ENCODE measurements at regions not wholly inside any gene's neighbourhood (a gene's known extent, or its start where the extent isn't known, plus 50 kb on each side); places are given as distances from the start of the nearest gene placed in this dataset.
"Not testable (repeated sequence)": the region's sequence is repeated elsewhere in the genome, so short reads cannot be mapped to it uniquely, and the experiment has no call there.

DNA sequence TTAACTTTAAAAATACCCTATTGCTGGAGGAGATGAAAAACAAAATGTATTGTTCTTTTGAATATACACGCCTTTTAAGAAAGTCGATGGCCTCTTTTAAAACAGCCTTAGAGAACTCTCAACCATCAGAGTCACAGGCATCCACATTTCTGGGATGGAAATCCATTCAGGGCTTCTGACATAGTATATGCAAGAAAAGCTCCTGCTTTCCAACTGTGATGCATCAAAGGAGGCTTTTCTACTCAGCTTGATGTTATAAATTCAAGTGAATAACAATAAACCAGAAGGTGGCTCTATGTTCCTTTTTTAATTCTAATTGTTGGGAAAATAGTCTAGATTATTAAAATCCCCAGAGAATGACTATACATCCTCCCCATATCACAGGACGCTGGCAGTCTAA is 398.8 kb upstream of the CXADR start:
- DNase-seq (no peak), ATAC-seq (replicated peaks) (no peak)
- Mint-ChIP-seq H3K4me1 (ENCODE audit: low read depth in 2 of 2) (no peaks in the 10 kb centered on the region), H3K4me3 (no peak overlapping the region), H3K27me3 (no peaks in the 10 kb centered on the region), H3K9me3 (peaks cover 2 to 18% of the 10 kb centered on the region in 2 donors), H3K27ac (no peak overlapping the region), H3K36me3 (ENCODE audit: insufficient read depth) (no peaks in the 10 kb centered on the region)

DNA sequence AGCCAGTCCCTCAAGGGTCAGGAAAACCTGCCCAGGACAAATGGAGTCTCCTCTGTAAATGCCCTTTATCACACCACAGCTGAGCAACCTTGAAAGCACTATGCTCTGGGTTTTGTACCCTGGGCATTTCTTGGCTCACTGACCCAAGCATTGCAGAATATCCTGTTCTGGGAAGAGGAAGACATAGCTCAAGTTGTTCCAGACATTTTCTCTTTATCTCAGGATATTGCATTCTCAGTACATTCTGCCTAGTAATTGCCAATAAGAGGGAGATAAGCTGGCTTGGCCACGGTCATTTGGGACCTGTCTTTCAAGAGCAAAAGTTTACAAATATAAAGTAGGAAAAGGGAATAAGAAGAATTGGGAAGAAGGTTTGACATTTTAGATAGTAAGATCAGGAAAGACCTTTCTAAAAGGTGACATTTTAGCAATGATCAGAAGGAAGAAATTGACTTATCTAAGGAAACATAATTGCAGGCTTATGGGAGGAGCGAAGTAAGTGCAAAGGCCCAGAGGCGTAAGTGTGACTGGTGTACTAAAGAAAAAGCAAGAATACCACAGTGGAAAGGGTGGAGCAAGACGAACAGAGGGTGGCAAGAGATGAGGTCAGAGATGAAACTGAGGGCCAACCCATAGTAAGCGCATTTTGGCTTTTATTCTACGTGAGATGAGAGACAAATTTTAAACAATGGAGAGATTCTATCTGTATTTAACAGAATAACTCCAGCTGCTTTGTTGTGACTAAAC is 394.0 kb upstream of the CXADR start:
- ATAC-seq (replicated peaks) (no peak), DNase-seq (no peak)
- no peaks in the 10 kb centered on the region for H3K27me3 Mint-ChIP-seq
- H3K4me1 Mint-ChIP-seq (ENCODE audit: low read depth in 2 of 2): no peaks in the 10 kb centered on the region
- H3K36me3 Mint-ChIP-seq (ENCODE audit: insufficient read depth): no peaks in the 10 kb centered on the region
- no peak overlapping the region for H3K27ac Mint-ChIP-seq
- H3K9me3 Mint-ChIP-seq: peaks cover 4 to 16% of the 10 kb centered on the region in 2 donors
- H3K4me3 Mint-ChIP-seq: no peak overlapping the region

DNA sequence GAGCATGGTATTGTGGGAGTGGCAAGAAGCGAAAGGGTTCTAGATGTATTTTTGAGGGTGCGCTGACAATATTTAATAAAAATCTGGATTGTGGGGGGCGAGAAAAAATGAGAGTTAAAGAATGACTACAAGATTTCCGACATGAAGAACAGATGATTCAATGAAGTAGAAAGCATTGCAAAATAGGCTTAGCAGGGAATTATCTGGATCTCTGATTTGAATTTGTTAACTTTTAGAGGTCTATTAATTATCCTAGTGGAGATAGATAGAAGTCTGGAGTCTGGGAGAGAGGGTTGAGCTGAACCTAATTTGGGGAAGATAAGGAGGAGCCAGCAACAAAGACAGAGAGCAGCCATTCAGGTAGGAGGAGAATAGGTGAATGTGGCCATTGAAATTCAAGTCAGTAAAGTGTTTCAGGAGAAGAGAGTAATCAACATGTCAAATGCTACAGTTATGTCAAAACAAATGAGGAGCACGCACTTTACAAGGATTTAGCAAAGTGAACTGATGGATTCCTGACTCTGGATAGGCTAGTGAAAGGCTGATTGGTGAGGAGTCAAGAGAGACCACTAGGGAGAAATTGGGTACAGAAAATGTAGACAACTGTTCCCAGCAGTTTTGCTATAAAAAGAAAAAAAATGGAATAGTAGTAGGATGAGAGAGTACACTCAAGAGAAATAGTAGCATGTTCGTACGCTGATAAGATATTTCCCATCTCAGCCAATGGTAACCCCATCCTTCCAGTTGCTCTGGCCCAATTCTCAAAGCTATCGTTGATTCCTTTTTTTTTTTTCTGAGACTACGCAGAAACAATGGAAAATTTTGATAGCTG is 393.2 kb upstream of the CXADR start:
- Mint-ChIP-seq H3K27ac (no peak overlapping the region), H3K36me3 (ENCODE audit: insufficient read depth) (no peaks in the 10 kb centered on the region), H3K4me1 (ENCODE audit: low read depth in 2 of 2) (no peaks in the 10 kb centered on the region), H3K9me3 (peaks cover 4 to 16% of the 10 kb centered on the region in 2 donors), H3K4me3 (no peak overlapping the region), H3K27me3 (no peaks in the 10 kb centered on the region)
- DNase-seq (no peak), ATAC-seq (replicated peaks) (no peak)

DNA sequence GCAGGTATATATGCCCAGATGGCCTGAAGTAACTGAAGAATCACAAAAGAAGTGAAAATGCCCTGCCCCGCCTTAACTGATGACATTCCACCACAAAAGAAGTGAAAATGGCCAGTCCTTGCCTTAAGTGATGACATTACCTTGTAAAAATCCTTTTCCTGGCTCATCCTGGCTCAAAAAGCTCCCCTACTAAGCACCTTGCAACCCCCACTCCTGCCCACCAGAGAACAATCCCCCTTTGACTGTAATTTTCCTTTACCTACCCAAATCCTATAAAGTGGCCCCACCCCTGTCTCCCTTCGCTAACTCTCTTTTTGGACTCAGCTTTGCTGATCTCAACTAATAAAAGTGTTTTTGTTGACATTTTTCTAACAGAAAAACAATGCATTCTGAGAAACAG is 385.4 kb upstream of the CXADR start:
- H3K27ac Mint-ChIP-seq; H3K27me3 Mint-ChIP-seq; DNase-seq; H3K4me3 Mint-ChIP-seq; ATAC-seq (replicated peaks); H3K36me3 Mint-ChIP-seq (ENCODE audit: insufficient read depth); H3K9me3 Mint-ChIP-seq; H3K4me1 Mint-ChIP-seq (ENCODE audit: low read depth in 2 of 2): not testable (repeated sequence)

DNA sequence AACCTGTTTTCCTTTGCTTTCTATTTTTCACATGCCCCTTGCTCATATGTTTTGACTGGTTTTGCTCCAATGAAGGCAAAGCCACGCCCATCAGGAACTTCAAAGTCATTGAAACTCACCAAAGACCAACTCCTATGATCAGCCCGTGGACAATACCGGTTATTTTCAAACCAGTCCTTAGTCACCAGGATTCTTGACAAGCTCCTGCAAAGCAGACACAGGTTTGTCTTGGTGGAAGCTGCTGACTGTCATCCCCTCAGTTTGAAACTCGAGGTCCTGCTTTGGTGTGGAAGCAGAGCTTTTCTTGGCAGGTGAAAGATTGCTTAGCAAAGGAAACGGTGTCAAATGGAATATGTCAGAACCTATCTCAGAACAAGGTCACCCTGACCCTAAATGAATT is 384.7 kb upstream of the CXADR start:
- no peak overlapping the region for H3K4me3 Mint-ChIP-seq
- H3K4me1 Mint-ChIP-seq (ENCODE audit: low read depth in 2 of 2): no peaks in the 10 kb centered on the region
- ATAC-seq (replicated peaks): no peak
- no peak overlapping the region for H3K27ac Mint-ChIP-seq
- no peak for DNase-seq
- peaks cover 0 to 6% of the 10 kb centered on the region in 2 donors for H3K9me3 Mint-ChIP-seq
- no peaks in the 10 kb centered on the region for H3K27me3 Mint-ChIP-seq
- H3K36me3 Mint-ChIP-seq (ENCODE audit: insufficient read depth): no peaks in the 10 kb centered on the region

DNA sequence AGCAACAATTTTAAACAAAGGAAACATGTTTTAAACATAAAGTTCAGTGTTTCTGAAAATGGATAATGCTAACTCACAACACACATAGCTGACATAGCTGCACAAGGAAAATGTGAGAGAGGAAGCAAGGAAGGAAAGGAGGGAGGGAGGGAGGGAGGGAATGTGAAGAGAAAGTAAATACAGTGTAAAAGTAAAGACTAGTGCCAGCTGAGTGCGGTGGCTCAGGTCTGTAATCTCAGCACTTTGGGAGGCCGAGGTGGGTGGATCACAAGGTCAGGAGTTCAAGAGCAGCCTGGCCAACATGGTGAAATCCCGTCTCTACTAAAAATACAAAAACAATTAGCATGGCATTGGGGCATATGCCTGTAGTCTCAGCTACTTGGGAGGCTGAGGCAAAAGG is 373.7 kb upstream of the CXADR start:
- peak overlapping the region; percentile 33 to 75 for H3K4me3 Mint-ChIP-seq
- H3K4me1 Mint-ChIP-seq (ENCODE audit: low read depth in 2 of 2); H3K36me3 Mint-ChIP-seq (ENCODE audit: insufficient read depth); DNase-seq; H3K9me3 Mint-ChIP-seq; ATAC-seq (replicated peaks); H3K27me3 Mint-ChIP-seq: not testable (repeated sequence)
- H3K27ac Mint-ChIP-seq: peak overlapping the region; percentile 1 to 39

DNA sequence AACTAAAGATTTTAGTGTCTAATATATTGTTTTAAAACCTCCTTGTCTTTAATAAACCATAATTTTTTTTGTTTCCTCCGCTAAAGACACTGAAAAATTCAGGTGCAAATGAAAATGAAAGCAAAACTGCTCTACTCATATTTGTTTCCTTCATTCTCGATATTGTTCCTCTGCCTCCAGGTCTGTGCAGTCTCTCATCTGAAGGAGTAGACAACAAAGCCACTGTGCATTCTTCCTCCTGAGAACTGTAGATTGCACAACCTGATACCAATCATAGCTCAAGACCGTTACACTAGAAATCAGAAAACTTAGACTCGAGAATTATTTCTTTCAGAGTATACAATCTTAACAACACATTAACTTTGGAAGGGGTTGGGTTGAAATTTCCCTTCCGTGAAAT is 373.1 kb upstream of the CXADR start:
- Mint-ChIP-seq H3K36me3 (ENCODE audit: insufficient read depth) (no peaks in the 10 kb centered on the region), H3K4me1 (ENCODE audit: low read depth in 2 of 2) (peaks cover 0 to 7% of the 10 kb centered on the region in 2 donors), H3K27ac (peak overlapping the region; percentile 1 to 39), H3K4me3 (peak overlapping the region; percentile 33 to 75), H3K9me3 (peaks cover 4 to 8% of the 10 kb centered on the region in 2 donors), H3K27me3 (no peaks in the 10 kb centered on the region)
- ATAC-seq (replicated peaks): no peak
- no peak for DNase-seq

DNA sequence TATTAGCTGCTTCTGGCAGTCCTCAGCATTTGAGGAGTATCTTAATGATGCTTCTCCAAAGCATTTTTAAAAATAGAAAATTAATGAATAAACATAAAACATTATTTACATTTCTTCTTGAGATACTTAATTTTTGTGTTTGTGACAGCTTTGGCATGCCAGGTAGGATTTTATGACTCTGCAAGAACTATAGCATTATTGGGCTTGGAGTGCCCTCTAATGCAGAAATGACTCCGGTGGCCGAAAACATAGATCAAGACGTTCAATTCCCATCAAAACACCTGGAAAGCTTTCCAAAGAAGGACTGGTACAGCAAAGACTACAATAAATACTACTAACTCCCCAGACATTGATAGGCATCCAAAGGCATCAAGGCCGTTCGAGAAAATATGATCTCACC is 366.4 kb upstream of the CXADR start:
- Mint-ChIP-seq H3K36me3 (ENCODE audit: insufficient read depth) (no peaks in the 10 kb centered on the region), H3K27ac (no peak overlapping the region), H3K4me1 (ENCODE audit: low read depth in 2 of 2) (no peaks in the 10 kb centered on the region), H3K9me3 (peaks cover 0 to 4% of the 10 kb centered on the region in 2 donors), H3K4me3 (no peak overlapping the region), H3K27me3 (no peaks in the 10 kb centered on the region)
- ATAC-seq (replicated peaks): no peak
- no peak for DNase-seq

DNA sequence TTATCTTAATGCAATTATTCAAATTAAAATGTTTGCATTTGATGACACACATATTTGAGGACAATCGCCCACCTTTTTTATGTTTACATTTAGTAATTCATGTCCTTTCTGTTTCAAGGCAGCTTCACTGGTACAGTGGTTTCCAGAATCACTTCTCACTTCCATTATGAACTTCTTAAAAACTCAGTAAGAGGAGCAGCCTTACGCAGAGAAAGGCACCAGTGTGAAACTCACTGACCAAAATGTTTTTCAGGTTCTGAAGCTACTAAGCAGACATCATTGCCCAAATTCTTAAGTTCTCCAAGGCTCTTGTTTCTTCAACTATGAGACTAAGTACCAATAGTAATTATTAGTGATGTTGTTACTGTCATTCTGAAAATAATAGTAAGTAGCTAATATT is 353.1 kb upstream of the CXADR start:
- Mint-ChIP-seq H3K9me3 (peaks cover 7 to 15% of the 10 kb centered on the region in 2 donors), H3K27me3 (no peaks in the 10 kb centered on the region), H3K4me3 (no peak overlapping the region), H3K4me1 (ENCODE audit: low read depth in 2 of 2) (no peaks in the 10 kb centered on the region), H3K36me3 (ENCODE audit: insufficient read depth) (no peaks in the 10 kb centered on the region), H3K27ac (no peak overlapping the region)
- no peak for ATAC-seq (replicated peaks)
- DNase-seq: no peak

DNA sequence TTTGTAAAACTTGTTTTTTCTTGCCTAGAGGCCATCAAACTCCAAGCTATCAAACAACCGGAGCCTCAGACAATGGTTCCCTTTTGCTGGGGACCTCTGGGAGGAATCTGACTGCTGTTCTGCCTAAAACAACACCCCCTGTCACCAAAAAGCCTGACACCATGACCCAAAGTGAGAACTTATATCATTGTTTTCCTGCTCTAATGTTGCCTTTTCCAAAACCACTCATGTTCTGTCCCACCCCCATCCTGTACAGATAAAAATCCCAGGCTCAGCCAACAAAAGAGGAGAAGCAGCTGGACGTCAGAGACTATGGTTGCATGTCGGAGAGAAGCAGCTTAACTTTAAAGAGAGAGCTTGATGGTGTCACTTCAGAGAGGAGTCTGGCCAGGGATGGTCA is 327.2 kb upstream of the CXADR start:
- no peak overlapping the region for H3K4me3 Mint-ChIP-seq
- H3K27me3 Mint-ChIP-seq: no peaks in the 10 kb centered on the region
- H3K9me3 Mint-ChIP-seq: peaks cover 7 to 11% of the 10 kb centered on the region in 2 donors
- no peak overlapping the region for H3K27ac Mint-ChIP-seq
- no peak for ATAC-seq (replicated peaks)
- DNase-seq: no peak
- peaks cover 3% of the 10 kb centered on the region for H3K36me3 Mint-ChIP-seq (ENCODE audit: insufficient read depth)
- no peaks in the 10 kb centered on the region for H3K4me1 Mint-ChIP-seq (ENCODE audit: low read depth in 2 of 2)

DNA sequence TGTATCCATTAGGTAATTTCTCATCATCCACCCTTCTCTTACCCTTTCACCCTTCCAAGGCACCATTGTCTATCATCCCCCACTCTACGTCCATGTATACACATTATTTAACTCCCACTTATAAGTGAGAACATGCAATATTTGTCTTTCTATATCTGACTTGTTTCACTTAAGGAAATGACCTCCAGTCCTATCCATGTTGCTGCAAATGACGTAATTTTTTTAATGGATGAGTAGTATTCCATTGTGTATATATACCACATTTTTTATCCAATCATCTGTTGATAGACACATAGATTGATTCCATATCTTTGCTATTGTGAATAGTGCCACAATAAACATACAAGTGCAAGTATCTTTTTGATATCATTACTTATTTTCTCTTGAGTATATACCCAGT is 322.9 kb upstream of the CXADR start:
- Mint-ChIP-seq H3K9me3 (peaks cover 10 to 18% of the 10 kb centered on the region in 2 donors), H3K4me1 (ENCODE audit: low read depth in 2 of 2) (no peaks in the 10 kb centered on the region), H3K4me3 (no peak overlapping the region), H3K36me3 (ENCODE audit: insufficient read depth) (peaks cover 3% of the 10 kb centered on the region), H3K27me3 (no peaks in the 10 kb centered on the region), H3K27ac (no peak overlapping the region)
- no peak for ATAC-seq (replicated peaks)
- no peak for DNase-seq

DNA sequence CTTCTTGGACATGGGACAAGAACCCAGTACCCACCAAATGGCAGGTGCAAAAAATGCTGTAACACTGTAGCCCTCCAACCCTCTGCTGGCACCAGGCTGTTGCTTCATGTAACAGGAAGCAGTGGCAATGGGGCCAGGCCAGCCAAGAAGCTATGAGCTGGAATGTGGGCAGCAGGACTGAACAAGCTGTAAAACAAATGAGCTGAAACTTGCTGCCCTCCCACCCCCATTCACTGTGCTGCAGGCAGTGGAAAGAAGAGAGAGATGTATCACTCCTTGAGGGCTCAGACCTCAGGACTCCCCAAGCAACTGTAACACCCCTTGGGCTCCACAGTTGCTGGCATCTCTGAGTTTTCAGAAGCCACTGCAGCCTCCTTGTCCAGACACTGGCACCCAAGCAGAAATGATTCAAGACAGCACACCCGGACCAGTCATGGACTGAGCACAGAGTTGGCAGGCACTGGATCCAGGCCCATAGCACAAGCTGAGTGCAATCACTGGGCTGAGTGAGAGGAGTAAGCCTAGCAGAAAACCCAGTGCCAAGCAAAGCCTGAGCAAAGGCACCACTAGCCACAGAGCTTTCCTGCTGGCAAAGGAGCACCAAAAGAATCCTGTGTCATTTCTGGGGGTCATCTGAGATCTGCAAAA is 321.4 kb upstream of the CXADR start:
- Mint-ChIP-seq H3K27ac (no peak overlapping the region), H3K36me3 (ENCODE audit: insufficient read depth) (peaks cover 3% of the 10 kb centered on the region), H3K9me3 (peaks cover 11 to 16% of the 10 kb centered on the region in 2 donors), H3K4me1 (ENCODE audit: low read depth in 2 of 2) (no peaks in the 10 kb centered on the region), H3K27me3 (no peaks in the 10 kb centered on the region), H3K4me3 (no peak overlapping the region)
- DNase-seq (no peak), ATAC-seq (replicated peaks) (no peak)

DNA sequence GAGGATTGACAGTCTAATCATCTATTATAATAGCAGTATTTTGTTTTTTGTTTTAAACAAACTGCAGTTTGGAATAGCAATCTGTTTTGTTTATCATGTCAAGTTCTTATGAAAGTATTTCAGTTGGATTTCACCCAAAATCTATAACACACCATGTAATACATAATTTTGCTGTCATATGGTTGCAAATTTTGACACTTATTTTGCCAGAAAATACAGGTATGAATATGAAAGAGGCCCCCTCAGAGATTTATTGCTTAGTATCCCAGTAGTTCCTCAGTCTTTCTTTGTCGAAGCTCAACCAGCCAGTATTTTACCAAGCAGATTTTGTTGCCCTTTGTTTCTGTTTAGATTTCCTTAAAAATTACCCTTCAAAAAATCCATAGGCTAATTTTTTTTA is 317.5 kb upstream of the CXADR start:
- no peaks in the 10 kb centered on the region for H3K4me1 Mint-ChIP-seq (ENCODE audit: low read depth in 2 of 2)
- no peaks in the 10 kb centered on the region for H3K27me3 Mint-ChIP-seq
- ATAC-seq (replicated peaks) (no peak), DNase-seq (no peak)
- H3K27ac Mint-ChIP-seq: no peak overlapping the region
- H3K9me3 Mint-ChIP-seq: peaks cover 8 to 23% of the 10 kb centered on the region in 2 donors
- H3K36me3 Mint-ChIP-seq (ENCODE audit: insufficient read depth): no peaks in the 10 kb centered on the region
- no peak overlapping the region for H3K4me3 Mint-ChIP-seq

DNA sequence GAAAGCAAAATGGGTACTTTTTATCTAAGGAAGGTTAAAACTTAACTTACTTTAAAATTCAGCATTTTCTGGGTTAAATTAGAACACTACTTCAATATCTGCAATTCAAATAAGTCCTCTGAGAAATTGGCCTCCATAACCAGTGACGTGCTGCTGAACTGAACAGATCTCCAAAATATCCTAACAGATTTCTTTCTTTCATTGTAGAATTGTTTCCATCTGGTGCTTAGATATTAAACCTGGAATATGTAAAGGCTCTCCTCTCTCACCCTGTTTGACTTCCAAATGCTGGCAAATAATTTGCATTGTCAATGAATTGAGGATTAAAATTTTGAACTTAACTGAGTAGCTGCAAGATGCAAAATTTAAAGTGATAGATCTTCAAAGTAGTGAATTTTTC is 316.9 kb upstream of the CXADR start:
- DNase-seq: no peak

More for the DNA sequence above, 316.9 kb upstream of the CXADR start:
- H3K9me3 Mint-ChIP-seq: peaks cover 10 to 28% of the 10 kb centered on the region in 2 donors
- H3K27me3 Mint-ChIP-seq: no peaks in the 10 kb centered on the region
- no peaks in the 10 kb centered on the region for H3K4me1 Mint-ChIP-seq (ENCODE audit: low read depth in 2 of 2)
- H3K4me3 Mint-ChIP-seq: no peak overlapping the region
- H3K27ac Mint-ChIP-seq: no peak overlapping the region
- ATAC-seq (replicated peaks): no peak
- no peaks in the 10 kb centered on the region for H3K36me3 Mint-ChIP-seq (ENCODE audit: insufficient read depth)

Measured in effector memory CD8-positive, alpha-beta T cell (primary cell).